Limb (tissue), 2 donors: ENCODE measurements at regions not wholly inside any gene's neighbourhood (a gene's known extent, or its start where the extent isn't known, plus 50 kb on each side); places are given as distances from the start of the nearest gene placed in this dataset.

ENCODE experiments used
- DNase-seq, 2 donors: peaks; one replicate each; pipeline ENCODE4 v3.0.0-alpha.2; 2016; ENCODE audit errors: extremely low spot score in 2 of 2

- no peak for DNase-seq
Observed at GRCh38 chr13:47258384-47258783, 361.5 kb upstream of the HTR2A start.

DNA sequence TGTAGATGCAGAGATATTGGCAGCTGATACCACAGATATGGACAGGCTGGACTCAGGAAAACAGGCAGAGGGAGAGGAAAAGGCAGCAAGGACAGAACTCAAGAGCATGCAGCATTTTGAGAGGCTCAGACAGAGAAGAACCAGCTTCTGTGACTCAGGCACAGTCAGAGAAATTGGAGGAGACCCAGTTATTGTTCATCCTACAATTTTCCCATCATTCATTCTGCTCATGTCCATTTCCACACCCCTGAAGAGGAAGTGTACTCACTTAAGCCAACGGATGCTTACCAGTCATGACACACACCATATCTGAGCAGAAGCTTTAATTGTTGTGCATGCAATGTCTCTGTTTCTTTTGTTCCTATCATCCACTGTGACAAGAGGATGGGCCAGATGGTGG, 359.8 kb upstream of the HTR2A start:
- DNase-seq, result no peak

DNA sequence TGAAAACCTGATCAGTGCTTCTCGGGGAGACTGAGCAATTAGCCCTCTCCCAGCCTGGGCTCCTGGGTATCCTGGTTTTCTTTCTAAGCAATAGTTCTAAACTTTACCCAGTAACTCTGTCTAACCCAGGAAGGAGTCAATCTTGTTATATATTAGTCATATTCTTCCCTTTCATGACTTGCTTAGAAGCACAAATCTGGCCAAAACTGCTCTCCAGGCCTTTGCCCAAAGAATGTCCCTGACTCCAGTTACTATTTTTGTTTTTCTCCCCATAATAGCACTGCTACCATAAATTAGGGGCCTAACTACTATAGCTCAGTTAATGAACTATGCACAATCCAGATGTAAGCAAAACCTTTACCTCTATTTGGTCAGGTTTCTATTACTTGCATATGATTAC, 355.8 kb upstream of the HTR2A start:
- DNase-seq, result no peak

DNA sequence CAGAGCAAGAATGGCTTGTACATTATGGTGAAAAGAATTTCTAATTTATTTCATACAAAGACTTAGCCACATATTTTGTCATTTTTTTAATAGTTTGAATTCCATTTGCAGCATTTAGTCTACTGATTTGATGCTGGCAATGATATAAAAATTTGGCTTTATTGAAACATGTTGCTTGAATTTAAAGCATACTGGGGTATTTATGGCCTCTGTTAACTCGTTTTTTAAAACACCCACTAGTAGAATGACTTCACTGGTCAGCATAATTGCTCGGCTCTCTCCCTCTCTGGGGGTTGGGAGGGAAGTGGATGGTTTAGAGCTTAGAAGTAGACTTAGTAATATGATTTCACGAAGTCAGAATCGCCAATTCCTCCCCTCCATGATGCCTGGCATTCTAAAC, 354.9 kb upstream of the HTR2A start:
- DNase-seq, result no peak

DNA sequence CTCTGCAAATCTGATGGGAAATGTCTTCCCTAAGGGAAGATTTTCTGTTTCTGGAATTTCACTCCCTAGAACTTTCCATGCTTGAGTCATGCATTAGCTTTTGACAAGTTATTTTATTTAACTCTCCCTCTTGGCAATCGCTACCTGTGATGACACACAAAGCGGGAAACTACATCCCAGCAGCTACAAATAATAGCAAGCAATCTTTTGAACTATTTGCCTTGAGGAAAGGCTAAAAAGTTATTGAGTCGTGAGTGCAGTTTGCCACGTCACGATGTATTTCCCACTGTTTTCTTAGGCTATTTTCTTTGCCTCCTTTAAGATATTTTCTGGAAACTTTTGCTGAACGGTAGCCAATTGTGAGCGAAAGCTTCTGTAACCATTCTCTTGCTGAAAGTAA, 353.3 kb upstream of the HTR2A start:
- peak in 1 of 2 donors; percentile 18 for DNase-seq

DNA sequence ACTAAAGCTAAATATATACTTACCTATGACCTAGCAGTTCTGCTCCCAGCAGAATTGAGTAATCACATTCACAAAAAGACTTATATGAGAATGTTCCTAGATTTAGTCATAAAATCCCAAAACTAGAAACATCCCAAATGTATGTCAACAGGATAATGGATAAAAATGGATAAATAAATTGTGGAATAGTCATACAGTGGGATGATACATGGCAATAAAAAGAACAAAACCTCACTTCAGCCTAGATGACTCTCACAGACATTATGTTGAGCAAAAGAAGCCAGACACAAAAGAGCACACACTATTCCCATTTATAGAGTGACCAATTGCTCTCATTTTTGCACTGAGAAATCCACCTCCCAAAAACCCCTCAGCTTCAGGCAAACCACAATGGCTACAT, 352.4 kb upstream of the HTR2A start:
- DNase-seq, result no peak

DNA sequence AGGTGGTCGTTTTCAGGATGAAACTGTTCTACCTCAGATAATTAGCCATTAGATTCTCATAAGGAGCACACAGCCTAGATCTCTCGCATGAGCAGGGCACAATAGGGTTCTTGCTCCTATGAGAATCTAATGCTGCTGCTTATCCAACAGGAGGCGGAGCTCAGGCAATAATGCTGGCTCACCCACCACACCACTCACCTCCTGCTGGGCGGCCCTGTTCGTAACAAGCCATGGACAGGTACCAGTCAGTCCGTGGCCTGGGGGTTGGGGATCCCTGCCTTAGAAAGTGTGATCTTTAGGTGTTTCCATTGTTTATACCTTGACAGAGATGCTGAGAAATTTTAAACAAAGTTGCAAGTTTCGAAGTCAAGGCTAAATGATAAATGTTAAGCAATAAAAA, 344.6 kb upstream of the HTR2A start:
- DNase-seq, result no peak

- DNase-seq, result no peak
Observed at GRCh38 chr13:47239025-47239424, 342.2 kb upstream of the HTR2A start.

DNA sequence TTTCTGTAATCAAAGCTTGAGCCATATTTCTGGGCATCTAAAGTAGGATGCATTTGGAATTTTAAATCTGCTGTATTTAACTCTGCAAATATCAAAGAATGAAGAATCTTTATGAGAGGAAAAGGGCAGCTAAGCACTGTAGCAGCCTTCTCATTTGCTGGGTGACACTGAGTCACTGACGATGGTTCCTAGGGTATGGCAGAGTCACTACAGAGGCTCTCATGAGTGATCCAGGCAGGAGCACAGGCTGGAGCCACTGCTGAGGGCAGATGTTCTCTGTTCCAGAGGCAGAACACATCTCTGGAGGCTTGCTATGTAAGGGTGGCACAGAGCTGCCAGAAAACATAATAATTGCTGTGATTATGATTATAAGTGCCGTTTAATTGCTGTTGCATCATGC, 340.7 kb upstream of the HTR2A start:
- DNase-seq, result no peak

GRCh38 chr13:47233734-47234133, 336.9 kb upstream of the HTR2A start:
- no peak for DNase-seq

- no peak for DNase-seq
Observed at GRCh38 chr13:47232516-47232915, 335.7 kb upstream of the HTR2A start.

DNA sequence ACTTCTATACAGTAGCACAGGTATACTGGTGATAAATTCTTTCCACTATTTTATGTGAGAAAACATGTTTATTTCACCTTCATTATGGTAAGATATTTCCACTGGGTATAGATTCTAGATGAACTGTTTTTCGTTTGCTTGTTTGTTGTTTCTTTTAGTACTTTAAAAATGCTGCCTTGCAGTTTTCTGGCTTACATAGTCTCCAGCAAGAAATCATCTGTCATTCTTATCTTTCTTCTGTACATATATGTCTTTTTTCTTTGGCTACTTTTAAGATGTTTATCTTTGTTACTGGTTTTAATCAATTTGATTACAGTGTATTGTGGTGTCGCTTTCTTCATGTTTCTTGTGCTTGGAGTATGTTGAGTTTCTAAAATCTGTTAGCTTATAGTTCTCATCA, 333.3 kb upstream of the HTR2A start:
- DNase-seq, result no peak

GRCh38 chr13:47226516-47226915, 329.7 kb upstream of the HTR2A start:
- DNase-seq, result no peak

GRCh38 chr13:47220453-47221140, 323.7 kb upstream of the HTR2A start:
- DNase-seq, result no peak

- no peak for DNase-seq
Observed at GRCh38 chr13:47218611-47219010, 321.8 kb upstream of the HTR2A start.

- DNase-seq, result no peak
Observed at GRCh38 chr13:47216176-47216822, 319.4 kb upstream of the HTR2A start.

DNA sequence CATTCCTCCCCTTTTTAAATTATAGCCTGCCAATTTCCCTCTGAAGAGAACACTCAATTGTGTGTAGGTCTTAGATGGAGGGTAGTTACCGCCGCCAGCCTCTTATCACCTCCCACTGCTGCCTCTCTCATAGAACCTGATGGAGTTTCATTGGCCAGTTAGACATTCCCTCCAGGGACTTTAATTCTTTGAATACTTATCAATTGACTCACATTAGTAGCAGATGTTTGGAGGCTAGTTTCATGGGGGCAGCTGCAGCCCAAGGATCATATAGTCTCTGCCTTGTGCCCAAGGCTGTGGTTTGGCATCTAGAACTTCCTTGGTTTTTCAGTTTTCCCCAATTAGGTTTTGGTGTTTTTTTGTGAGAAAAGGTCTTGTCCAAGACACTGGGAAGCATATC, 318.9 kb upstream of the HTR2A start:
- no peak for DNase-seq

- DNase-seq, result no peak
Observed at GRCh38 chr13:47213047-47213446, 316.2 kb upstream of the HTR2A start.

- no peak for DNase-seq
Observed at GRCh38 chr13:47211106-47211505, 314.3 kb upstream of the HTR2A start.

DNA sequence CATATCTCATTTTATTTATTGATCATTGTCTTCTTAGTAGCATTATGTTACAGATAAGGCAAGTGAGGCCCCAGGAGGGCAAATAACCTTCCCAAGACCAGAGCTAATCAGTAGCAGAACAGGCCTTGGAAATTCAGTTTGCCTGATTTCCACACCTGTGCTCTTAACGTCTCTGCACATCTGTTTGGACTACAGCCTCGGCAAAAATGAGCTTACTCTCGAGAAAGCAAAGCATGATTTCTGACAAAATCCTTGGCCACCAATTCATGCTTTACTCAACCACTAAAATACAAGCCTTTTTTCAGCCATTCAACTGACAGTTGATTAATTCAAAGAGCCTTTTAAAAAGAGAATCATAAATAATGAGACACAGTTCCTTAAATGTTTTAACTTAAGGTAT, 309.3 kb upstream of the HTR2A start:
- no peak for DNase-seq

DNA sequence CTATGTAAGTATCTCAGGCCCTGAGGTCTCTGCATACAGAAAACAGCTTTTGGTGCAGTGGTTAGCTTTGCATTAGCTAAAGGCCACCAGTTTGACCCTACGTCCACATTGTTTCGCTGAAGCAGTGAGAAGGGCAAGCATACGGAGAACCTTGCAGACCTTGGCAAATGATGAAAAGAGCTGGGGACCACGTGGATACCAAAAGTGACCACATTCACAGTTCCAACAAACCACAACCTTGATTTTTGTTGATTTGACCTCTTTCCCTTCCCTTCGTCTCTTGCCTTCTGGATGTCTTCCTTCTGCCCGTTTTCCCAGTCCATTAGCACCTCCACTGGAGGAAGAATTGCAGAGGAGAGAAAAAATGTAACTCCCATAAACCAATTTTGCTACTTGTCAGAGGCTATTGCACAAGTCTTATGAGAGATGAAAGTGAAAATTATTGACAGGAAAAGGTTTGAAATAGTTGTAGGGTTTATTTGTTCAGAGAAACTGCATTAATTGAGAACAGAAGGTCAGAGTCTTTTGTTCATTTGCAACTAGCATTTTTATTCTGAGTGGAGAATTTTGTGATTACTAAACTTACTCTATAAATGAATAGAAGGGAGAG, 293.9 kb upstream of the HTR2A start:
- DNase-seq, result no peak

DNA sequence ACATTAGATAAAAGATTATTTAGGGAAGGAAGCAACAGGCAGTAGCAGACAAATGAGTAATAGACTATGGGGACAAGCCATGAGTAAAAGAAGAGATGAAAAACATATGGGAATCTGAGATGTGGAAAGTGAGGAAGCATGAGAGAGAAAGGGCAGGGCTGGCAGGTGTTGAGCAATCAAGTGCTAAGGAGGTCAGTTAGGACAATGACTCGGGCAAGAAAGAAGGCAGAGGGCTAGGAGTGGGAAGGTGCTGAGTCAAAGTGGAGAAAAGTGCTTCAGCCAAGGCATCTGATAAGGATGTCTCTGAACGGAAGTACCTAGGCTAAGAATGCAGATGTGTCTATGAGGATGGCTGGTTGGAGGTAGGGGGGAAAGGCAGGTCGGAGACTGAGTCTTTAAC, 291.9 kb upstream of the HTR2A start:
- DNase-seq, result no peak

- no peak for DNase-seq
Observed at GRCh38 chr13:47186471-47186870, 289.6 kb upstream of the HTR2A start.
